Esophagus squamous epithelium (tissue), 5 donors: ENCODE measurements at regions not wholly inside any gene's neighbourhood (a gene's known extent, or its start where the extent isn't known, plus 50 kb on each side); places are given as distances from the start of the nearest gene placed in this dataset.

Source experiments
- DNase-seq: peaks from one replicate; lab custom pipeline; 2025; lab: John Stamatoyannopoulos, UW
- H3K27ac ChIP-seq, 4 donors: fragments of 200-600 bp; sonication (generic); one replicate each; pipeline ENCODE4 v1.5.1; 2016 to 2019; ENCODE audit warnings: mild to moderate bottlenecking in 1 of 4
- H3K27me3 ChIP-seq, 4 donors: fragments of 200-600 bp; sonication (generic); 1 replicate in 3 of 4; 2 replicates in 1 of 4; pipeline versions ENCODE4 v1.5.1 to v1.6.0; 2017 to 2021; ENCODE audit warnings: antibody characterized with exemption in 1 of 4
- H3K36me3 ChIP-seq, 3 donors: fragments of 200-600 bp; sonication (generic); one replicate each; pipeline ENCODE4 v1.5.1; 2016 to 2019
- H3K4me1 ChIP-seq, 3 donors: fragments of 200-600 bp; sonication (generic); one replicate each; pipeline ENCODE4 v1.5.1; 2017 to 2019
- H3K4me3 ChIP-seq, 4 donors: fragments of 200-600 bp; sonication (generic); 1 replicate in 3 of 4; 2 replicates in 1 of 4; pipeline ENCODE4 v1.5.1; 2016 to 2019; ENCODE audit warnings: mild to moderate bottlenecking in 2 of 4, moderate library complexity in 1 of 4
- H3K9me3 ChIP-seq, 3 donors: fragments of 200-600 bp; sonication (generic); one replicate each; pipeline ENCODE4 v1.5.1; 2016 to 2019
- POLR2A ChIP-seq, 4 donors: fragments of 450-650 bp; IDR thresholded peaks; one replicate each; pipeline ENCODE4 v1.6.1; 2017; ENCODE audit warnings: antibody characterized with exemption in 4 of 4, mild to moderate bottlenecking in 4 of 4, moderate library complexity in 3 of 4
- WGBS, 2 donors: methylation state at CpG; one replicate each; pipeline ENCODE4 v1.1.5; 2018; 5-methylcytosine and 5-hydroxymethylcytosine counted together
- intact Hi-C: fragments of 100-400 bp; cut with DNase I; formaldehyde crosslinking; loops from one replicate; pipeline ENCODE4 v1.15.0; 2022
- TF ChIP-seq, protein P1 (sequence below), 6 experiments: fragments of 450-650 bp in 4 of 6; fragments of 200-600 bp in 2 of 6; sonication (generic) in 2 of 6; IDR thresholded peaks; one replicate each; pipeline ENCODE4 v1.5.1; 2016 to 2019; ENCODE audit warnings: antibody characterized with exemption in 6 of 6, mild to moderate bottlenecking in 4 of 6, moderate library complexity in 4 of 6
- donor health status: DM: yes; HTN: yes; CAD: no.

DNA sequence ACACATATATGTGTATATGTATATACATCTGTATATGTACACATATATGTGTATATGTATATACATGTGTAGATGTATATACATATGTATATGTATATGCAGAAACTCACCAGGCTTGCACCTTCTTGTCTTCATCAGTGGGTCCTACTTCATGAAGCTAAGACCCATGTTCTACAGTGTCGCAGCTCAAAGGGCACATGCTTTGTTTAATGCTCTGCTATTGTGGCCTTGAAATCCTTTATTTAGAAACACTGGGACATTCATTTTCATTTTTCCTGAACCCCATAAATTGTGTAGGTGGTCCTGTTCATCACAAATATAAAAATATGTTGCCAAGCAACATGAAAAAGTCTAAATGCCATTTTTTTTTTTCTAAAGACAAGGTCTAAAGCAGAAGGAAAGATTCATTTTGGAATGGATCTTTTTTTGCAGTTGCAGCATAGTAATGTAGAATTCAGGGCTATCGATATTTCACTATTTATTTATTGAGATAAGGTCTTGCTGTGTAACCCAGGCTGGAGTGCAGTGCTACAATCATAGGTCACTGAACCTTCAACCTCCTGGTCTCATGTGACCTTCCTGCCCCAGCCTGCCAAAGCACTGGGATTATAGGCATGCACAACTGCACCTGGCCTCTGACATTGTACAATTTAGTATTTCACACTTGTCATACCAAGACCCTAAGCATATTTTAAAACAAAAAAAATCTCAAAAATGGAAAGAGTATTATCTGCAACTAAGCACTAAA lies 1460.5 kb downstream of the NLGN4Y start:
- 88% methylated on average over 2 of the region's 2 CpGs; no CpG with 5 or more reads in 1 of the 2 donors for WGBS, 2 donors
- Histone ChIP-seq H3K27me3 (no peaks in the 10 kb centered on the region), H3K9me3 (no peaks in the 10 kb centered on the region), H3K4me3 (no peak overlapping the region), H3K36me3 (no peaks in the 10 kb centered on the region), H3K4me1 (no peaks in the 10 kb centered on the region), H3K27ac (no peak overlapping the region)
- TF ChIP-seq POLR2A (IDR thresholded peaks at IDR 0.05): no peak
- TF ChIP-seq, protein P1, sequence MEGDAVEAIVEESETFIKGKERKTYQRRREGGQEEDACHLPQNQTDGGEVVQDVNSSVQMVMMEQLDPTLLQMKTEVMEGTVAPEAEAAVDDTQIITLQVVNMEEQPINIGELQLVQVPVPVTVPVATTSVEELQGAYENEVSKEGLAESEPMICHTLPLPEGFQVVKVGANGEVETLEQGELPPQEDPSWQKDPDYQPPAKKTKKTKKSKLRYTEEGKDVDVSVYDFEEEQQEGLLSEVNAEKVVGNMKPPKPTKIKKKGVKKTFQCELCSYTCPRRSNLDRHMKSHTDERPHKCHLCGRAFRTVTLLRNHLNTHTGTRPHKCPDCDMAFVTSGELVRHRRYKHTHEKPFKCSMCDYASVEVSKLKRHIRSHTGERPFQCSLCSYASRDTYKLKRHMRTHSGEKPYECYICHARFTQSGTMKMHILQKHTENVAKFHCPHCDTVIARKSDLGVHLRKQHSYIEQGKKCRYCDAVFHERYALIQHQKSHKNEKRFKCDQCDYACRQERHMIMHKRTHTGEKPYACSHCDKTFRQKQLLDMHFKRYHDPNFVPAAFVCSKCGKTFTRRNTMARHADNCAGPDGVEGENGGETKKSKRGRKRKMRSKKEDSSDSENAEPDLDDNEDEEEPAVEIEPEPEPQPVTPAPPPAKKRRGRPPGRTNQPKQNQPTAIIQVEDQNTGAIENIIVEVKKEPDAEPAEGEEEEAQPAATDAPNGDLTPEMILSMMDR (IDR thresholded peaks at IDR 0.05): no peak
- intact Hi-C loops: no loop called here
- DNase-seq: no peak

DNA sequence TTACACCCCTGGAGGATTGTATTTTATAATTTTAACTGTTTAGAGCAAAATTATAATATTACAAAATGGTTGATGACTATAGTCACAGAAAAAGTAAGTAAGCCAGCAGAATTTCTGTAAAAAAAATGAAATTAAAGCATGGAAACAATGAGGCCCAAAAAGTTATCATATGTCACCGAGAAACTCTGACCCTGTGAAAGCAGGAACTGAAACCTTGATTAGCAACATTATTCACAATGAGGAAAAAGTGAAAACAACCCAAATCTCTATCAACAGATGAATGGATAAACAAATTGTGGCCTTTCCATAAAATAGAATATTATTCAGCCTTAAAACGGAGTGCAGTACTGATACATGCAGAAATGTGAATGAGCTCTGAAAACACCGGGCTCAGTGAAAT lies 1471.7 kb downstream of the NLGN4Y start:
- DNase-seq: no peak
- Histone ChIP-seq H3K4me1 (no peaks in the 10 kb centered on the region), H3K9me3 (no peaks in the 10 kb centered on the region), H3K4me3 (no peak overlapping the region), H3K27ac (no peak overlapping the region), H3K36me3 (no peaks in the 10 kb centered on the region), H3K27me3 (no peaks in the 10 kb centered on the region)
- TF ChIP-seq, protein P1 (IDR thresholded peaks at IDR 0.05): no peak
- WGBS, 2 donors: 88% methylated on average over 3 of the region's 3 CpGs; no CpG with 5 or more reads in 1 of the 2 donors
- intact Hi-C loops: no loop called here

DNA sequence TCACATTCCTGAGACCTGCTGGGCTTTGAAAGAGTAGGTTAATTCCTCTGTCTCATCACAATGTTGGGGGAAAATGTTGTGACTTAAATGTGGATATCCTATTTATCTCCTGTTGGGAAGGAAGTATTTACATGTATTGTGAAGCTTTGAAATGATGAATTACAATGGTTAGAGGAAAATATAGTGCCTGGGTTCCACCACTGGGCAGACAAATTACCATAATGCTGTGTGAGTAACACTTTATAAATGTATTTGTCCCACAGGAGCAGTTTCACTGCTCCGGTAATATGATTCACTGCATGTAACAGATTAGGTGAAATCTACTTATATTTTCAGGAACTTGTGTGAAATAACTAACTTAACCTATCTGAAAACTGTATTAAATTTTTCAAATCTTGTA lies 1476.4 kb downstream of the NLGN4Y start:
- WGBS, 2 donors: 43% methylated on average over 1 of the region's 1 CpG; no CpG with 5 or more reads in 1 of the 2 donors
- H3K4me1 ChIP-seq: no peaks in the 10 kb centered on the region
- TF ChIP-seq, protein P1 (IDR thresholded peaks at IDR 0.05): no peak
- TF ChIP-seq POLR2A (IDR thresholded peaks at IDR 0.05): no peak
- intact Hi-C loops: no loop called here
- no peak overlapping the region for H3K4me3 ChIP-seq
- no peaks in the 10 kb centered on the region for H3K9me3 ChIP-seq
- no peaks in the 10 kb centered on the region for H3K36me3 ChIP-seq
- H3K27me3 ChIP-seq: no peaks in the 10 kb centered on the region
- DNase-seq: no peak
- H3K27ac ChIP-seq: no peak overlapping the region

DNA sequence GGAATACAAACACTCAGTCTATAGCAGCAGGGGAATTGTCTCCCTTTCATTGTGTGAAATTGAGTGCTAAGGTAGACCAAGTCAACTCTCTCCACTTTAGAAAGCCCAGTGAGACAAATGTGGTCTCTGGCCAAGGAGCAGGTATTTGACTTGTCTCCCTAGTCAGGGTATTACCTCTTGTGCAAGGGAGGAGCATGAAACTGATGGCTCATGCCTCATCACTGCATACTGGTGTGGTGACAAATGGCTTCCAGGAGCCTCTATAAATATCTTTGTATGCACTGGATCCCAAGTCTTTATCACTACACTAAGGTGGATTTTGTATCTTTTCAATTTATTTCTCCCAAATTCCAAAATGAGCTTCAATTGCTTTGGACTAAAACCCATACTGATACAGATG lies 1477.6 kb downstream of the NLGN4Y start:
- H3K36me3 ChIP-seq: no peaks in the 10 kb centered on the region
- no peak overlapping the region for H3K4me3 ChIP-seq
- DNase-seq: no peak
- H3K4me1 ChIP-seq: no peaks in the 10 kb centered on the region
- intact Hi-C loops: no loop called here
- H3K27me3 ChIP-seq: no peaks in the 10 kb centered on the region
- no peaks in the 10 kb centered on the region for H3K9me3 ChIP-seq
- H3K27ac ChIP-seq: no peak overlapping the region
- TF ChIP-seq POLR2A (IDR thresholded peaks at IDR 0.05): no peak

DNA sequence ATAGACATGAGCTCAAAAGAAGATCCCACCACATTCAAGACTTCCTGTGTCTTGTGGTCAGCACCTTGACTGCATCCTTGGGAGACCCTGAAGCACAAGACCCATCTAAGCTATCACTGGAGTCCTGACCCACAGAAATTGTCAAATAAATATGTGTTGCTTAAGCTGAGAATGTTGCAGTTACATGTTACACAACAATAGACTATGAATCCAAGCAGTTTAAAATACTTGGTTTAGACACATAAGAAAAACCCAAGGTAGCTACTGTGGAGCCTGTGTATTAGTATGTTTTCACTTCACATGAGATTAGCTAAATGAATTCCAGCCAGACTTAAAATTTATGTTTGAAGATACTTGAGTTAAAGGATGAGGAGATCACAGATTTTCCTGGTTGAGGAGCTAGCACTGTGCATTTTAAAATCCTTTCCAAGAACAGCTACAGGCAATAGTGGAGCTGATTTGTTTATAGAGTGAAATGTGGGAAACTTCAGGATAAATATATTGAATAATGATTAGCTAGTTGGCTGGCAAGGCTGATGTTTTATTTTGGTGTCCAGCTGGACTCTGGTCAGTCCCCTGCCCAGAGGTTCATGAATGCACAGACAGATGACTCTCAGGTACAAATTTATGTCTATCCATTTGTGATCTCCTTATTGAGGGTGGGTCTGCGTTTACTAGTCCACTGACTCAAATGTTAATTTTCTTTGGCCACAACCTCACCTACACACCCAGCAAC lies 1527.7 kb downstream of the NLGN4Y start:
- no peak overlapping the region for H3K27ac ChIP-seq
- intact Hi-C loops: no loop called here
- TF ChIP-seq POLR2A (IDR thresholded peaks at IDR 0.05): no peak
- TF ChIP-seq, protein P1 (IDR thresholded peaks at IDR 0.05): no peak
- no peaks in the 10 kb centered on the region for H3K27me3 ChIP-seq
- WGBS, 2 donors: no CpG with 5 or more reads among the region's 1 CpG
- DNase-seq: no peak
- H3K9me3 ChIP-seq: no peaks in the 10 kb centered on the region
- no peak overlapping the region for H3K4me3 ChIP-seq
- no peaks in the 10 kb centered on the region for H3K4me1 ChIP-seq
- no peaks in the 10 kb centered on the region for H3K36me3 ChIP-seq
